UCSD-AML1 (cell line): ENCODE measurements at regions not wholly inside any gene's neighbourhood (a gene's known extent, or its start where the extent isn't known, plus 50 kb on each side); places are given as distances from the start of the nearest gene placed in this dataset.

Experiments
- DNase-seq: peaks from one replicate; lab custom pipeline; 2025; ENCODE audit not compliant: unreplicated experiment; lab: John Stamatoyannopoulos, UW

- no peak for DNase-seq
These were observed 222.8 kb downstream of the ADAMTS9 start for GRCh38 chr3:64464955-64465354.

- DNase-seq, result no peak
These were observed 223.8 kb downstream of the ADAMTS9 start for GRCh38 chr3:64463981-64464380.

- no peak for DNase-seq
These were observed 225.6 kb downstream of the ADAMTS9 start for GRCh38 chr3:64462203-64462602.

GRCh38 chr3:64460877-64461276 lies 226.9 kb downstream of the ADAMTS9 start:
- DNase-seq, result no peak

- DNase-seq, result no peak
These were observed 227.6 kb downstream of the ADAMTS9 start for GRCh38 chr3:64460141-64460730.

- no peak for DNase-seq
These were observed 228.1 kb downstream of the ADAMTS9 start for GRCh38 chr3:64459711-64460110.

GRCh38 chr3:64457811-64458210 lies 230.0 kb downstream of the ADAMTS9 start:
- no peak for DNase-seq

- DNase-seq, result no peak
These were observed 231.1 kb downstream of the ADAMTS9 start for GRCh38 chr3:64456674-64457073.

GRCh38 chr3:64455351-64455750 lies 230.1 kb upstream of the PRICKLE2 start:
- DNase-seq, result no peak

- no peak for DNase-seq
These were observed 229.5 kb upstream of the PRICKLE2 start for GRCh38 chr3:64454768-64455167.

GRCh38 chr3:64454179-64454578 lies 228.9 kb upstream of the PRICKLE2 start:
- DNase-seq, result no peak

GRCh38 chr3:64451283-64452012 lies 226.2 kb upstream of the PRICKLE2 start:
- DNase-seq, result no peak

GRCh38 chr3:64450396-64450956 lies 225.2 kb upstream of the PRICKLE2 start:
- no peak for DNase-seq

- DNase-seq, result no peak
These were observed 223.8 kb upstream of the PRICKLE2 start for GRCh38 chr3:64449026-64449425.

GRCh38 chr3:64445944-64446300 lies 220.7 kb upstream of the PRICKLE2 start:
- no peak for DNase-seq

- no peak for DNase-seq
These were observed 220.1 kb upstream of the PRICKLE2 start for GRCh38 chr3:64445109-64445943.

- DNase-seq, result no peak
These were observed 219.3 kb upstream of the PRICKLE2 start for GRCh38 chr3:64444490-64445108.

GRCh38 chr3:64443546-64444381 lies 218.5 kb upstream of the PRICKLE2 start:
- DNase-seq, result no peak

- DNase-seq, result no peak
These were observed 216.6 kb upstream of the PRICKLE2 start for GRCh38 chr3:64441861-64442260.

GRCh38 chr3:64440498-64440897 lies 215.2 kb upstream of the PRICKLE2 start:
- no peak for DNase-seq
